ENCODE measurements at regions not wholly inside any gene's neighbourhood (a gene's known extent, or its start where the extent isn't known, plus 50 kb on each side); places are given as distances from the start of the nearest gene placed in this dataset.
"Not testable (repeated sequence)": the region's sequence is repeated elsewhere in the genome, so short reads cannot be mapped to it uniquely, and the experiment has no call there.

DNA sequence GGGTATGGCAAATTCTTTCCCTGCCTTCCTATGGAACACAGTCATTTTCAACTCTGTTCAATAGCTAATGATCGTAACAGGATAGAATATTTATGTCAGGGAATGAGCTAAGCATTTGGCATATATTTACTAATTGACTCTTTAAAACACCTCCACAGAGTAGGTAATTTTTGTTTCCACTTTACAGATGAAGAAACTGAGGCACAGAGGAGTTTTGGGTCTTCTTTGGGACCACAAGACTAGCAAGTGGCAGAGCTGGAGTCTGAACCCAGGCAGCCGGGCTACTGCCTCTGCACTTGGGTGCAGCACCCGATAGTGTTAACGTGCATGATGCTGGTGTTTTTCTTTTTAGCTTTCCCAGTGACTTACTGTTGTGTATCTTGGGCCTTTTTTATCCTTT lies 384.0 kb downstream of the SFMBT2 start:
- no peak for DNase-seq

DNA sequence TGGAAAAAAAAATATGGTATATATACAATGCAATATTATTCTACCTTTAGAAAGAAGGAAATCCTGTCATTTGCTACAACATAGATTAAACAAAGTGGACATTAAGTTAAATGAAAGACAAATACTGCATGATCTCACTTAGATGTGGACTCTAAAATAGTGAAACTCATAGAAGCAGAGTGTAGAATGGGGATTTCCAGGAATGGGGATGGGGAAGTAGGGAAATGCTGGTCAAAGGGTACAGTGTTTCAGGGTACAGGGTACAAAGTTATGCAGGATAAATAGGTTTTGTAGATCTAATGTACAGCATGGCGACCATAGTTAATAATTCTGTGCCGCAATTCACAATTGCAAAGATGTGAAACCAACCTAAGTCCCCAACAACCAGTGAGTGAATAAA lies 385.5 kb downstream of the SFMBT2 start:
- no peak for DNase-seq

DNA sequence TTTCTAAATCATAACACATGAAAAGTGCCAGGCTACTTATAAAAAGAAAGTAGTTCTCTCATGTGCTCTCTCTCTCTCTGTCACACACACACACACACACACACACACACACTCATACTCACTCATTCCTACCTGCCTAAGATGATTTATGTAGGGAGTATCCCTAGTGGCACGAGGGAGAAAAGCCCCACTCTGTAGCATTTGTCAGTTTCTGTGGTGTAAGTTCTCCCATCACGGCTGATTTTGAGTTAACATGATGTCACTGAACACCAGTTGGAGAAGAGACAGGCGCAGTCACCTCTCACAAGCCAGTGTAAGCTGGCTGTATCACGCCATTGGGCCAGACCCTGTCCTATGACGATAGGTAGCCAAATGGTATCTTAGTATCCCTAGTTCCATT lies 395.4 kb downstream of the SFMBT2 start:
- DNase-seq, result no peak

DNA sequence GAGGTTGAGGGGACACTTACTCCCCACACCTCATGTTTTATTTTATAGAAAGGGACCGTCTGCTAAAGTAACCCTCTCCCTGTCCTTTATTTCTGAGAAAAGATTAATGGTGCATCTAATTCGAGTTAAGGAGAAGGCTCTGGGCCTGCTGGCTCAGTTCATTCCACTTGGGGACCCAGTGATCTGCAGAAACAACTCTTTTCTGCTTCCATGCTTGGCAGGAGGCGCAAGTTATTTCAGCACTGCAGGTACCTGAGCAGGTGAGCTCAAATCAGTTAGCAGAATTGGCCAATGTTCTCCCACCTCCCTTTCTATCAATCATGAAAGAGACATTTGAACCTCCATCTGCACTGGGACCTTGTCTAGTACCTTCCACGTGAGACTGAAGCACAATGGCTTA lies 396.1 kb downstream of the SFMBT2 start:
- no peak for DNase-seq

DNA sequence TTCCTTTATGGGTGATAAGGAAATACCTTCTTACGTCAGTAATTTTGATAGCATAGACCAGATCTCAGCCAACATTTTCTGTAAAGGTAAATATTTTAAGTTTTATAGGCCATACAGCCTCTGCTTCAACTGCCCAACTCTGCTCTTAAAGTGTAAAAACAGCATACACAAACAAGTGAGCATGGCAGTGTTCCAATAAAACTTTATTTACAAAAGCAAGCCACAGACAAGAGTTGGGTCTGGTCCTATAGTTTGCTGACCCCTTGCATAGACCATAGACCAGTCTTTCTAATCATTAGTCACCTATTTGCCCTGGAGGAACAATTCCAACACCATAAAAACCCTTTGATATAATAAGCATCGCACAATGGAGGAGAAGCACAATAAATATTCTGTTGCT lies 398.8 kb downstream of the SFMBT2 start:
- DNase-seq, result no peak

DNA sequence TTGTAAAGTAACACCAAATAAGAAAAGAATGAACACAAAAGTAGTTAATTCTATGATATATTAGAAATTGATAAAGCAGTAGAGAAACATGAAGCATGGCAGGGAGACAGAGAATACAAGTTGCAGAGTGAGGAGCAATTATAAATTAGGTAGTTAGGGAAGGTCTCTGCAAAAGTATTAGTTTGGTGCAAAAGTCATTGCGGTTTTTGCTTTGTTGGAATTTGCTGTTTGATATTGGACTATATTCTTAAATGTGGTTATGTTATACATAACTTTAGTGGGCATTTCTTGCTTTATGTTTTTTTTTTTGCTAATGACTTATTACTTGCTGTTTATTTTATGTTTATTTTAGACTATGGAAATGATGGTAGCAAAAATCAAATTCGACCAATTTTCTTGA lies 402.2 kb downstream of the SFMBT2 start:
- no peak for DNase-seq

DNA sequence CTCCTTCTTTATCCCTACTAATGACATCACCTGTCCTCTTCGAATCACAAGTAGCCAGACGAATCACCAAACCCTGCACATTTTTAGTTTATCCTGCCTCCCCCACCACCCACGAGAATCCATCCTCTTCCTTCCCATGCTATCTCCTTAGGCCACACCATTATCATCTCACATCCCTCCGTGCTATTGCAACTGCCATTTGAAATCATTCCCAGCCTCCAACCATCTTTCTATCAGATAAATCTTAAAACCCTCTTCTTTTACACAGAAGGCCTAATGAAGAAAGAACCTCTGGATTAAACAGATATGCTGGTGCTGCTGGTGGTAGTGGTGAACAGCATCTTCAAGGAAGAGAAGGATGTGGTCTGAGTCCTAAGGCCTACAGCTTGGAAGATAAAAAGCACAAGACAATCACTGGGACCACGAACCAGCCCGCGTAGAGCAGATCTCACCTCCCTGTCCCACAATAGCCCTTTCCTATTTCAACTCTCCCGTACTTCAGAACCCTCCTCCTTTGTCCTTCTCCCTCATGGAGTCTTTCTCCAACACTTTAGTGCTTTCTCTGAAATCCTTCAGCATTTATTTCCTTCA lies 403.1 kb downstream of the SFMBT2 start:
- no peak for DNase-seq

DNA sequence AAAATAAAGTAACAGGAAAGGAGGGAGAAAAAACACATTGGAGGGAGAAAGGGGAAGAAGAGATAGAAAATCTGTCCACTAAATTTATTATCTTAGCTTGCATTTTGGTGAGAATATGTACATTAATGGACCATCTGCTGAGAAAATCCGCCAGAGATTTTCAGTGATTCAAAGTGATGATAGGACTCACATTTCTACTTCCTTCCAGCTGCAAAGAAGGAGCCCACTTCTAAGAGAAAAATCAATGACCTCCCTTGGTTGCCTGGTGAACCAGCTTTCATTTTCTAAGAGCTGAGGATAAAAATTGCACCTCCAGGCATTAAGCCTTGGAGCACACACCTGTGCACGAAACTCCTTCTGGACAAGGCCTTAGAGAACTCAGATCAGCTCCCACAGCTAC lies 404.3 kb downstream of the SFMBT2 start:
- DNase-seq, result no peak

DNA sequence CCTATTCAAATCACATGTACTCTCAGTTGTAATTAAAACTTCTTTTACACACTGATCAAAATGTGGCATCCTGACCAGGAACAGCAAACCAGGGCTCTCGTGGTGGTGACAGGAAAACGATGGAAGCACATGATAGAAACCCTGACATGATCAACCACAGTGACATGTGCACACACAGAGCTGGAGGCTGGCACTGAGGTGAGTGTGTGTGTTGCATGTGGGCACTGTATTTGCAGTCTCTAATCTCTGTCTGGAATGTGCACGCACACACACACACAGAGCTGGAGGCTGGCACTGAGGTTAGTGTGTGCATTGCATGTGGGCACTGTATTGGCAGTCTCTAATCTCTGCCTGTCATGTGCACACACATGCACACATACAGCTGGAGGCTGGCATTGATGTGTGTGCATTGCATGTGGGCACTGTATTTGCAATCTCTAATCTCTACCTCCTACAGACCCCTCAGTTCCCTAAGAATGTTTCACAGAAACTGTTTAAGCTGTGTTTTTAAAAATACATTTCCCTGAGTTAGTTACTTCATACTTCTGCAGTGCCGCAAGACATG lies 406.9 kb downstream of the SFMBT2 start:
- no peak for DNase-seq

DNA sequence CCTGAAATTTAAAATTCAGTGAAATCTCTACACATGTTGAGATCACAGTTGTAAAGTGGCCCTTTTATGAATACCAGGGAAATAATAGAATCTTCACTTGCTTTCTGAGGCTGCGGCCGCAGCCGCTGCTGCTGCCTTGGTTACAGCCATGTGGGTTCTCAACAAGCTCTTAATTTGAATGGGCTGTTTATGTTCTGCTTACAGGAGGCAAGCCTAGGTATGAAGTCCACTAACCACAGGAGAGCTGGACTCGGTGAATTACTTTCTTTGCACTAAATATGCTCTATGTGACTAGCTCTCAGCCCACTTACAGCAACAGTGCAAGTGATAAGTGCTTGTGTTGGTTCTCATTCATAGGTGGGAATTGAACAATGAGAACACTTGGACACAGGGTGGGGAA lies 410.8 kb downstream of the SFMBT2 start:
- DNase-seq, result no peak

DNA sequence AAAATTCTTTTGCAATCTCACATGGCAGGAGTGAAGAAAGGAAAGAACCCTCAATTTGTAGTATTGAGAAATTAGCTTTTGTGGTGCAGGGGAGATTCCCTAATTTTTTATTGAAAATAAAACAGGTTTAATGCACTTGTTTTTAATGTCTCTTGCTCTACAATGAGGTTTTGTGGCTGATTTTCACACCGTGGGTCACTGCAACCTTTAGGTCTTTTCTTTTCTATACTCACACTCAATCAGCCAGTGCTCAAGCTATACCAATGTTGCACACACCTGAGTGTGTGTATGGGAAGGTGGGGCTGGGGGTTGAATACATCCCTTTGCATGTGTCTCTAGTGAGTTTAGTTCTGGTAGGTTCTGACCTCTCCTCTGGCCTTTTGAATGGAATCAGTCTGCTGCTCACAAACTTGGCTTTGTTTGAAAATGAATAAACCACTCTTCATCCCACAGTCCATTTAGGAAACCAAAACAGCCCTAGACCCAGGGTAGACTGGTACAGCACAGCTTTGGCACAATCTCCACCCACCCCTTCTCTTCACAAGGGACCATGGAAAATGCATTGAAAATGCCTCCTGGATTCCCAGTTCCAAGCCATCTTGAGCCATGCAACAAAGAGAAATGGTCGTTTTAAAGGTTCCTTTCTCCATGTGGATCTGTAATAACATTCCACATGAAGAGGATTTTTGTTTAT lies 411.5 kb downstream of the SFMBT2 start:
- no peak for DNase-seq

DNA sequence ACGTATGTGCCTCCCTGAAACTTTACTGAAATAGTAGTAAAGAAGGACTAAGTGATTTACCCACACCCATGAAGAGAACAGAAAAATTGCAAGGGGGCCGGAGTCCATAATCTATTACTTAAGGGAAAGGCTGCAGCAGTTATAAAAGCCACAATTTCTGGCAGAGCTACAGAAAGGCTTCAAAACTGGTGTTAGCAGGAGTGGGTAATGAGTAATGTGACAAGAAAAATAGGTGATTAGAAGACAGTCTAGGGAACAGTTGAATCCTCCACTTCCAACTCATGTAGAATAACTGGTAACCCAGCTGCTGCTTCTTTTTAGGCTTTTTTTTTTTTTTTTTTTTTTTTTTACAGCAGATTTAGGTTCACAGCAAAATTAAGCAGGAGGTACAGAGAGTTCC lies 413.3 kb downstream of the SFMBT2 start:
- no peak for DNase-seq

DNA sequence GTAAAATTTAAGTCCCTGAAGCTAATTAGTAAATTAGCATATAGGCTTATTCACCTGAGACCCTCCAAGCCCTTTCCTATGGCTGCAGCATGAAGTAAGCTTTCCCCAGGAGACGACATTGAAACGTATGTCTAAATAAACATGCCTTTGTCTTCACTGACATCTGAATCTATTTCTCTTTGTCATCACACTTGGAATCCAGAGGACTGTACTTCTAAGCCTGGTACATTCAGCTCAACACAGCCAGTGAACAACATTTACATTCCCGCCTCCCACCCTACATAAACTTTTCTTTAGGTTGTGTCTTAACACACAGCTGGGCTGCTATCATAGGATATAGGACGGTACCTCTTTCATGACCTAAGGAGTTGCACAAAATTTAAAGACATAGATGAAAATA lies 414.4 kb downstream of the SFMBT2 start:
- no peak for DNase-seq

DNA sequence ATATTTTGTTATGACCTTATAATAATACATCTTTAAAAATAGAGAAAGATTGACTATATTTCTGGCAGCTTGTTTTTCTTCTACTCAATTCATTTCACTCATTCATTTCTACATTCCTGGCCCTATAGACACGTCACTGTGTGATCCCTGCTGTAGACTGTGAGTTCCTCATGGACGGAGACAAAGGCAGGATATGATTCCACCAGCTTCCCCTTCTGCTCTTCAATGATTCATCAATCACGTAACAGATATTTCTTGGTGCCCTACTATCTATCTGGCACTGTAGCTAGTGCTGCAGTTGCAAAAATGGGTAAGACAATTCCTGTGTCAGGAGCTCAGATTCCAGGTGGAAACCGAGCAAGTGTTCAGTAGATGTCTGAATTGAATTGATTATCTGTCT lies 415.0 kb downstream of the SFMBT2 start:
- DNase-seq, result no peak

DNA sequence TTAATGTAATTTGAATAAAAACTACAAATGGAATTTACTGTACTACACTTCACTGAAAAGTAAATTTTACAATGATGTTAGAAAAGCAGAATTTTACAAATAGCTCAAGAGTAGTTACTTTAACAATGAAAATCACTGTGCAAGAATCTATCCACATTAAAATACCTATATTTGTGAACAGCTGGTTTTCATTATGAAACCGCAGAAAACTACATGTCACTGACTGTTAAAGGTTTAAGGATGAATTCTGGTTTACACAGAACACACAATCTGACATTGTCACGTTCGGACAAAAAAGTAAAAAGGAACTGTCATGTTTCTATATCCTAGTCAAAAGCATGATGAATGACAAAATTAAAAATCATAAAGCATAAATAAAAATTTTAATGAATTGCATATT lies 415.3 kb upstream of the PRKCQ start:
- no peak for DNase-seq

DNA sequence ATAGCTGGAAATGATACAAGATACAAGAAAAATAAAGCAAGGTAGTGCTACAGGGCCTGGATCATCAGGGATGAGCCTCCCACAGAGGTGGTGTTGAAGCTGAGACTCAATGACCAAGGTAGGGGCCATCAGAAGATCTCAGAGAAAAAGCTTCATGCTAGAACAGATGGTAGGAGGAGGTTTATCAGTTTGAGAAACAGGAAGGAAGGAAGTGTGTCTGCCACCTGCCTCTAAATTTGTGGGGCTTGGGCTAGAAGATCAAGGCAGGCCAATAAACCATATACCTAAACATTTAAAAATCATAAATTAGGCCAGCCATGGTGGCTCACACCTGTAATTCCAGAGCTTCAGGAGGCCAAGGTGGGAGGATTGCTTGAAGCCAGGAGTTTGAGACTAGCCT lies 410.8 kb upstream of the PRKCQ start:
- no peak for DNase-seq

DNA sequence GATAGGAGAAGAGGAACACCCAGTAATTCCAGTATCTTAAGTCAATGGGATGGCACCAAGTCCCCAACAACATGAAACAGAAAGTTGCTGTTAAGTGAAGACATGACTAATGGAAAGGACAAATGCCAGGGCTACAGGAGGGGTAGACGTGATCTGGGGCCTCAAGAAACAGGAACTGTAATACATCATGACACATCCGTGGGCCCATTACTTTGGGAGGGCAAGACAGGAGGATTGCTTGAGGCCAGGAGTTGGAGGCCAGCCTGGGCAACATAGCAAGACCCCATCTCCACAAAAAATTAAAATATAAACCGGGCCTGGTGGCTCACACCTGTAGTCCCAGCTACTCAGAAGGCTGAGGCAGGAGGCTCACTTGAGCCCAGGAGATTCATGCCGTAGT lies 408.6 kb upstream of the PRKCQ start:
- no peak for DNase-seq

DNA sequence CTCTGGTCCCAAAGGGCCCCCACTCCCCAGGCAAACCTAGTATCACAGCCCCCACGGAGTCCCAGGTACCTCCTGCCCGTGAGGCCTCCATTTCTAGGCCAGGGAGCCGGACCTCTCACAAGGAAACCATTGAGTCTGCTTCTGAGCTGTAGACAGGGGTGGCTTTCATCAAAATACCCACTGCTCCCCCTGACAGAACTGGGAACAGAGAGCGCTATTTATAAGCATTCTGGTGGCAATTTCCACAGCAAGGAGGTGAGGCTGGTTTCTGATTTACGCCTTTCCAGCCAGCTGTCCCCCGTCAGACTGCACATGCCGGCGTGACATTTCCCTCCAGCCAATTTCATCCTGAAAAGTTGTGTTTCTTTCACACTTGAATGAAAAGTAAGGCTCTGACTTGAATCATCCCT lies 407.5 kb upstream of the PRKCQ start:
- DNase-seq, result no peak

DNA sequence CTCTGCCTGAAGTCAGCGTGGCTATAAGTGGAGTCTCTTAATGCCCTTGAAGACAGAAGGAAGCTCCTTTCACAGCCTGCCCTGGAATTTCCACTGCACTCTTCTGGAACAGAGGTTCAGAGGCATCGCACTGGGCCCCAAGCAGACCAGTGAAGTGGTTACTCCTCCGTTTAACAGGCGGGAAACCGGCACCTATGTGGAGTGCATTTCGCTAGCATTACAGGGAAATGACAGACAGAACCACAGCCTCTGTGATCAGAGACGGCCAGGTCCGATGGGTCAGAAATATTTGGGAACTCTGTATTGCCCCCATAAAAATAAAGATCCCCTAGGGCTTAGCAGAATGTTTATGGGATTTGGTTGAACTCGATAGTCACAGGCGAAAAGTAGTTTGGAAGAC lies 406.9 kb upstream of the PRKCQ start:
- DNase-seq, result no peak

DNA sequence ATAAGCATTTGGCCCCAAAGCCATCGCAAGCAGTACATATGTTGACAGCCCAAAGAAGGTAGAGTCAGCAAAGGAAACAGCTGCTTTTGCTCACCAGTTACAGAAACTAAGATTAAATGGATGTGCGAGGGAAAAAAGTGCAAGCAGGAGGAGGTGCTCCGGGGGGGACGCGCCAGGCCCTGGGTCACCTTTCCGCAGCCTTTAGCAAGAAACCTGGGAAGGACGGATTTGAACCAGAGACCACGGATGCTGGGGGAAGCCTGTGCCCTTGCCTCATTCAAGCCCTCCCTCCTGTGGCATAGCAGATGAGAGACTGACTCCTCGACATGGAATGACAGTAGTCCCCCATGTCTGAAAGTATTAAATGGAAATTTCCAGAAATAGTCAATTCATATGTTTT lies 405.6 kb upstream of the PRKCQ start:
- no peak for DNase-seq

DNA sequence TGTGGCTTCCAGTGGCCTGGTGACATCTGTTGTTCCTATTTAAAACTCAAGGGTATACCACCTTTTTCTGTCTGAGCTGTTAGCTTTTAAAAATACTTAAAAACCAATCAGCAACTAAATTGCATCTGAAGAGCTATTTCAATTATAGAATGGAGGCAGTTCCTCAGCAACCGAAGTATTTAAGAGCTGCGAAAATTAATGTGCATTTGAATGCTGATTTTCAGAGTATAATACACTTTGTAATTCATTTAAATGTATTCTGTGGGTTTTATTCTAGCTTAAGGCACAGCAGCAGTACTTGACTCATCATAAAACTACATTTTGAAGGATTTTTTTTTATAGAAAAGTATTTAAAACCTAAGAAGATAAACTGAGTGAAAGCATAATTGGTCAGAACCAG lies 404.9 kb upstream of the PRKCQ start:
- DNase-seq, result no peak

DNA sequence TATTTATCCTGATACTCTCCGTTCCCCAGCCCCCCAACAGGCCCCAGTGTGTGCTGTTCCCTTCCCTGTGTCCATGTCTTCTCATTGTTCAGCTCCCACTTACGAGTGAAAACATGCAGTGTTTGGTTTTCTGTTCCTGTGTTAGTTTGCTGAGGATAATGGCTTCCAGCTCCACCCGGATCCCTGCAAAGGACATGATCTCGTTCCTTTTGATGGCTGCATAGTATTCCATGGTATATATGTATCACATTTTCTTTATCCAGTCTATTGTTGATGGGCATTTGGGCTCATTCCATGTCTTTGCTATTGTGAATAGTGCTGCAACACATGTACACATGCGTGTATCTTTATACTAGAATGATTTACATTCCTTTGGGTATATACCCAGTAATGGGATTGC lies 403.9 kb upstream of the PRKCQ start:
- DNase-seq, result not testable (repeated sequence)

DNA sequence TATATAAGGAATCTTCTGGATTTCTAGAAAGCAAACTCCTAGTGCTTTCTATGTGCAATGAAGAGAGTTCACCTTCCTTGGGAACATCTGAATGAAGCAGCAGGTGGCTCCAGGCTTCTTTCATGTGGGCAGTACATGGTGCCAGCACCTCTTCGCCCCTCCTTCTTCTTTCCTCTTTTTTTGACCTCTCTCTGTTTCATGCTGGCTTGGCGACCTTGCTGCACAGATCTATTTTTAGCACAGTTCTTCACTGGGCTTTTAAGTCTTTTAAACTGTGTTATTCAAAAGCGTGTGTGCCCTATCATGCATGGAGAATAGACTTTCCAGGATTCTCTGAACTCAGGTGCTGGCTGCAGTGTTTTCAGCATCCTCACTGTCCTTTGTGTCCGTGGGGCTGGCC lies 400.3 kb upstream of the PRKCQ start:
- DNase-seq, result no peak

DNA sequence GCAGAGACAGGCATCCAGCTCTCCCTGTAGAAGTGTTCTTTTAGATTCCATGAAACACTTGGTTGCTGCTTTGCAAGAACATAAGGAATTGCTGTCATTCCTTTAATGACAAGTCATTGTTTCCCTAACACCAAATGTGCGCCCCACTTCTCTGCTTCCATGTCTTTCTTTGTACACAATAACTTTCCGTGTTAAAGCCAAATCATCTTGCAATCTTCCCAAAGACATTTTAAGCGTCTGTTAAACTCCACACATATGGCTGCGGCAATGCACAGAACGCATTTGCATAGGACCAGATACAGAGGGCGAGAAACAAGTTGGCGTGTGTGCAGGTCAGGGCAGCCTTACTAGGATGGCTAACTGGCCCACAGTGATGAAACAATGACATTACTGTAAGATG lies 399.3 kb upstream of the PRKCQ start:
- no peak for DNase-seq

DNA sequence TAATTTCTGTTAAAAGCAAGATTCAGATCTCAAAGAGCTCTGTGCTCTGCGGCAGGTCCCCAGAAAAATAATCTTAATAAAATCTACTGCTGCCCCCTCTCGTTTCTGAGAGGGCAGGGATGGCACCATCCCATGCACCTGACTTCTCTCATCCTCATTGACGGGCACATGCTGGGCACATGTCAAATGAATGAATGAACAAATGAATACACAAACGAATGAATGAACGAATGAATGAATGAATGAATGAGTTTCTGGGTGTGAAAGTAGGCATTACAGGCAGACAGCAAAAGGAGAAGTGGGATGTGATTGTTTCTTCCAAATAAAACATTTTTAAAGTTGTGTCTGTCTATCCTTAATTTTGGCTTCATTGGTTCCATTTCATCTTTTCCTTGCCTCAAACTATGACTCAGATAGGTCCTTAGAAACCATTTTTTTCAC lies 398.1 kb upstream of the PRKCQ start:
- no peak for DNase-seq
